ENCODE measurements at regions not wholly inside any gene's neighbourhood (a gene's known extent, or its start where the extent isn't known, plus 50 kb on each side); places are given as distances from the start of the nearest gene placed in this dataset.

- TF ChIP-seq, protein P1, sequence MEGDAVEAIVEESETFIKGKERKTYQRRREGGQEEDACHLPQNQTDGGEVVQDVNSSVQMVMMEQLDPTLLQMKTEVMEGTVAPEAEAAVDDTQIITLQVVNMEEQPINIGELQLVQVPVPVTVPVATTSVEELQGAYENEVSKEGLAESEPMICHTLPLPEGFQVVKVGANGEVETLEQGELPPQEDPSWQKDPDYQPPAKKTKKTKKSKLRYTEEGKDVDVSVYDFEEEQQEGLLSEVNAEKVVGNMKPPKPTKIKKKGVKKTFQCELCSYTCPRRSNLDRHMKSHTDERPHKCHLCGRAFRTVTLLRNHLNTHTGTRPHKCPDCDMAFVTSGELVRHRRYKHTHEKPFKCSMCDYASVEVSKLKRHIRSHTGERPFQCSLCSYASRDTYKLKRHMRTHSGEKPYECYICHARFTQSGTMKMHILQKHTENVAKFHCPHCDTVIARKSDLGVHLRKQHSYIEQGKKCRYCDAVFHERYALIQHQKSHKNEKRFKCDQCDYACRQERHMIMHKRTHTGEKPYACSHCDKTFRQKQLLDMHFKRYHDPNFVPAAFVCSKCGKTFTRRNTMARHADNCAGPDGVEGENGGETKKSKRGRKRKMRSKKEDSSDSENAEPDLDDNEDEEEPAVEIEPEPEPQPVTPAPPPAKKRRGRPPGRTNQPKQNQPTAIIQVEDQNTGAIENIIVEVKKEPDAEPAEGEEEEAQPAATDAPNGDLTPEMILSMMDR (conservative IDR thresholded peaks at IDR 0.05; ENCODE audit: low read depth, low read length) = no peak
- TF ChIP-seq EZH2 (IDR thresholded peaks at IDR 0.05; ENCODE audit: borderline replicate concordance, low read depth, low read length, poor library complexity, severe bottlenecking) = no peak
These were observed 888.6 kb downstream of the KCNJ2 start for GRCh38 chr17:71057938-71058337.
